GM19438 (cell line): ENCODE measurements at regions not wholly inside any gene's neighbourhood (a gene's known extent, or its start where the extent isn't known, plus 50 kb on each side); places are given as distances from the start of the nearest gene placed in this dataset.

Experiments
- ATAC-seq: cut with Tn5 transposase; IDR thresholded peaks from one replicate; pipeline ENCODE4 v1.9.1; 2021; ENCODE audit warnings: low read depth; ENCODE audit not compliant: unreplicated experiment

DNA sequence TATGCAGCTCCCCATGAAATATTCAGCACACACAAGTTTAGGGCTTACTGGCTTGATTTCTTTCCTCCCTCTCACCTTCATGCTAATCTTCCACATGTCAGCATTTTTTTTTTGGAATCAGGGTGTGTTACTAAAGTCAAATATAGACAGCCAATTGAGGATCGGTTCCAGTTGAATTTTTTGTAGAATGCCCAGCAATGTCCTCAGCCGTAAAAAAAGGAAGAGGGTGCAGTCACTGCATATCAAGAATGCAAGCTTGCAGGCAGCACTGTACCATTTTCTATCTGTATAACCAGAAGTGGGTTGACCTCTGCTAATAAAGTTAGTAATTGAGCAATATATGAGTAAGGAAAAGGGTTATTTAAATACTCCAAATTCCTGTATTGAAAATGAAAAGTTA is 51.4 kb upstream of the CHMP2B start:
- ATAC-seq = no peak

GRCh38 chr3:87173776-87174175 is 53.3 kb upstream of the CHMP2B start:
- no peak for ATAC-seq

DNA sequence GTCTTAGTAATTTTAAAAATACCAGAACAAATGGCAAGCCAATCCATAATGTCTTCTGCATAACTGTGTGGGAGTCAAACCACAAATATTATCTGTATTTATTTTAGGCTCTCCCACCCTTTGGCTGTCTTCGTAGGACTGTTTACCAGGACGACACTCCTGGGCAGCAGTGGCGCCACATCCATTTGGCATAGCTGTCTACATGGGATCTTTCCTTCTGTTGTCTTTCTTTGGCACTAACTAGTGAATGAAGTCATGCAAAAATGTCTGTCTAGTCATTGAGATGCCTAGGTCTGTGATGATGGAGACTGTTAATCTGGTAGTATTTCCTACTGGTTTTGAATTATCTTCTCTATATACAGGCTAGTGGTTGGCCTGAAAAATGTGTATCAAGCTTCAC is 54.0 kb upstream of the CHMP2B start:
- no peak for ATAC-seq

- peak; percentile 89 for ATAC-seq
Observed at GRCh38 chr3:87167628-87168456, 59.3 kb upstream of the CHMP2B start.

DNA sequence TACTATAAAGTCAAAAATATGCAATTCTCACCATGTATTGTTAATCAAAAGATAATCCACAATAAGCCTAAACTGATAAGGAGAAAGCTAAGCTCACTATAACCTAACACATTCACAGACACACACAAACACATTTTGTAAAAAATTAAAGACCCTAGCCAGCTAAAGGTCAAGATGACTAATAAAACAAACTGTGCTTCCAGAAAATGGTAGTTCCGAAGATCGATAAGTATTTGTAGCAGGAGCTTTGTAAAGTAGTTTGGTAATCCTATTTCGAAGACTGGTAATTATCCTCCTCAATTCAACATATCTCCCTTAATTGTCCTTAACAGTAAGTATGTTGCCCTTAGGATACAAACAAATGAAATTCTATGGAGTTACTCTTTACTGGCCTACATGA is 62.9 kb upstream of the CHMP2B start:
- ATAC-seq = no peak

DNA sequence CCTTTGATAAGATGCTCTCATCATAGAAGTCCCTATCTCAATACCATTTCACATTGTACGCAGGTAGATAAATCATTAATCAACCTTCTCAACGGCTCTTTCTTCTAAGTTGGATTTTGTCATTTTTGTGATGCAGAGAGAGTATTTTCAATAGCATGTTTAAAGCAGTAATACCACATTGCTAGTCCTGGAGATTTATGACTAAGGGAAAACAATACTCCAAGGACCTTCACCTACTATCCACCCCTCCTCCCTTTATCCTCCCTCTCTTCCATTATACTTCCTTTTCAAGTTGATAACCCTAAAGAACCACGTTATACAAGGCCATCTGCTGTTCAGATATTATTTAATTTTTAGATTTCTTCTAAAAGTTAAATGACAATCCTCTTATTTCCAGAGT is 65.3 kb upstream of the CHMP2B start:
- ATAC-seq = no peak

DNA sequence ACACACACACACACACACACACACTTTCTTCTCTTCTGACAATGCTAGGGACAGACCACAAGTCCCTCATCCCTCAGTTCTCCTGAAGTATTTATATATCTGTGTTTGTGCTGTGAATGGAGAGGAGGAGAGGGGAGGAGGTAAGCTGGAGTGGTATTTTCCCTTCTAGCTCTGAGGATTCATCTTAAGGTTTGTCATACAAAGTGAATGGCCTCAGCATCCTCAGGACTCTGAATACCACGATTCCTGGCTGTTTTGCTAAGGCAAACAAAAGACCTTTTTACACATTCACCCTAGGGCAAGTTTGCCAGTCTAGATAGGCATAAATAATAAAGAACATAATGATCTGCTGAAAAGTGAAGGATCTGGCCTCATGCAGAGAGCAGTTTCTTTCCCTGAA is 65.7 kb upstream of the CHMP2B start:
- ATAC-seq = no peak

DNA sequence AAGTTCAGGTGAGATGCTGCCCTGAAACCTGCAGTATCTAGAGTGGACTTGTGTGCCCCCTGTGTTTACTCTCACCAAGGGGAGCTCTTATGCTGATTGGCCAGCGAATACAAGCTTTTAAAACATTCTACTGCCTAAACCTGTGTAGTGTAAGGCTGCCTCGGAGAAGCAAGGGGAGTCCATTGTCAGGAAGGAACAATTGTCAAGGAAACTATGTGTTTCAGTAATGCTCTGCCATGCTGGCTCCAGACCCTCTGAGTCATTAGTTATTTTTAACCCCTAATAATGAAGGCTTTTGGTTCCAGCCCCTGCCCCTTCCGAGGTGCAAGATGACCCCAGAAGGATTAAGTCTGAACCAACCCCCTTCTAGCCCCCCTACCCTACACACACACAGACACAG is 66.1 kb upstream of the CHMP2B start:
- ATAC-seq = no peak

GRCh38 chr3:87158823-87159222 is 68.3 kb upstream of the CHMP2B start:
- no peak for ATAC-seq

DNA sequence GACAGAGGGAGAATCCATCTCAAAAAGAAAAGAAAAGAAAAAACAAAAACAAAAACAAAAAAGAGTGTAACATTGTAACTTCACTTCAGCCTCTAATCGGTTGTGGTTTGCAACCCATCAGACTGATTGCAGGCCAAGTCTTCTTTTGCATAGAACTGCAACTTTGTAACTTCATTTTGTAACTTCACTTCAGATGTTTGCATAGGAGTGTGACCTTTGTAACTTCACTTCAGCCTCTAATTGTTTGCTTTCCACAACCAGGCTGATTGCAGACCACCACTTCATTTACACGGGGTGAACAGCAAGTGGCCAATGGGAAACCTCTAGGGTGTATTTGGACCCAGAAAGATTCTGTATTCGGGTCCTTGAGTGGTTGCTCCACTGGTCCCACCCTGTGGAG is 79.1 kb upstream of the CHMP2B start:
- ATAC-seq = no peak

DNA sequence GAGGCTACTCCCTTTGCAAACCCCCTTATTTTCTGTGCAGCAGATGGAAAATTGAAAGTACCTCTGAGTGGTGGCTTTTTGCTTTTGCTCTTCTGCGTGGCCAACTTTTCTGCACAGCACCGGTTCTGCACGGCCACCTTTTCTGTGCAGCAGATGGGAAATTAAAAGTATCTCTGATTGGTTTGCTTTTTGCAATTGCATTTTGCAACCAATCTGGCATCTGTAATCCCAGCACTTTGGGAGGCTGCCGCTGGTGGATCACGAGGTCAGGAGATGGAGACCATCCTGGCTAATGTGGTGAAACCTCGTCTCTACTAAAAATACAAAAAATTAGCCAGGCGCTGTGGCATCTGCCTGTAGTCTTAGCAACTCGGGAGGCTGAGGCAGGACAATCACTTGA is 79.5 kb upstream of the CHMP2B start:
- no peak for ATAC-seq

DNA sequence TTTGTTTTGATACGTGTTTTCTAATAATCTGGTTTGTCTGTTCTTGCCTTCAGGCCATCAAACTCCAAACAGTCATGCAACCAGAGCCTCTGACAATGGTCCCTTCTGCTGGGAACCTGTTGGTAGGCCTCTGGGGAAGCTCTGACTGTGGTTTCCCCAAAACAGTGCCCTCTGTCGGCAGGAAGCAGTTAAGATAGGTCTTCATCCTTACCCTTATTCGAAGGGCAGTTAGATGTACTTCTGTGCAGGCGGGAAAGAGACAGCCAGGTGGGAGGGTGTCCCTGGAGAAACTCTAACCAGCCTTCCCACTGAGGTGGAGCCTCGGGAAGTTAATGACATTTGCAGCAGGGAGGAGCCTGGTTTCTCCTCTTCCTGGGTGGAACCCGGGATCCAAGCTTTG is 81.6 kb upstream of the CHMP2B start:
- peak; percentile 70 for ATAC-seq

DNA sequence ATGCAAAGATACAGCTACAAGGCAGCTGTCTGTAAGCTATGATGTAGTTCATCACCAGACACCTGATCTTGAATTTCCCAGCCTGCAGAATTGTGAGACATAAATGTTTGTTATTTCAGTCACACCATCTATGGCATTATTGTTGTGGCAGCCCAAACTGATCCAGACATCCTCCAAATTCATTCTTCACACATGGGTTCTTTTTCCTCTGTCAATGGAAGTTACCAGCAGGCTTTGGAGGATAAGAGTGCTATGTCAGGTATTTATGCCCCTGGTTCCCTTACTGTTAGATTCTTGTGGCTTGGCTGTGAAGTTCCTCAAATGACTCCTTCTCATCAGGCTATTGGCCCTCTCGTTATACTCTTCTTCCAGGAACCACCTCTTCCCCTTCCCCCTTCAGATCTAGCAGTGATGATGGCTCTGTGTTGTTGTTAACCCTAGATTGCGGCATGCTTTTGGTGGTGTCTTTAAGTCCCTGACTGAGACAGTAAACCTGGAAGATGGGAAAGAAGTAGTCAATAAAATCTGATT is 91.0 kb upstream of the CHMP2B start:
- ATAC-seq = no peak

- ATAC-seq = no peak
Observed at GRCh38 chr3:87135412-87135811, 91.7 kb upstream of the CHMP2B start.

- no peak for ATAC-seq
Observed at GRCh38 chr3:87132801-87133200, 94.3 kb upstream of the CHMP2B start.

GRCh38 chr3:87128006-87128405 is 99.1 kb upstream of the CHMP2B start:
- ATAC-seq = no peak

DNA sequence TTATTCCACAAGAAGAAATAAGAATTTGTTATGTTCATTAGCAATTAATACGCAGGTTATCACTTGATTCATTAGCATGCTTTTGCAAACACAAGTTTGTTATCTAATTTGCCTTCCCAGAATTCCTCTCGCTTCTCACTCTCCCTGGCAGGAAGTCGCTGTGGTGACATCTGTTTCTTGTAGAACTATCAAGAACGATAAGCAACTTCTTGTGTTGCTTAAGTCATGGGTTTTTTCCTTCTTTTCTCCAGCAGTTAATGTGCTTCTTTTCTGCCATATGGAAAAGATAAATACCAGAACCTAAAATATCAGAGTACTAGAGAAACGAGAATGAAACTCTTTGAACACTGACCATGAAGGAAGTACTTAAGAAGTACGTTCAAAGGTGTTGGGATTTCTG is 99.8 kb upstream of the CHMP2B start:
- no peak for ATAC-seq

- ATAC-seq = no peak
Observed at GRCh38 chr3:87126321-87126720, 100.8 kb upstream of the CHMP2B start.

DNA sequence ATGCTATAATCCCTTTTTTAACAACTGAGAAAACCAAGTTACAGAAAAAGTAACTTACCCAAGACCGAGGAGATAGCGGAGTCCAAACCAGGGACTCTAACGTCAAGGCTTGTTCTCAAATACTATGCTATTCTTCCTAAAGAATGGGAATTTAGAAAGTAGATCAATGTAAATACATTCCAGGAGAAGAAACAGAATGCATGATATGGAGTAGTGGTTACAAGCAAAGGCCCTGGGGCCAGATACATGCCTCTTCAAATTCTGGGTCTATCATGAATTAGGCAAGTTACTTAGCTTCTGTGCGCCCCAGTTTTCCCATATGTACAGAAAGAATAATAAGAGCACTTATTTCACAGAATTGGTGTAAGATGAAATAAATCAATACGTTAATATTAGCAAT is 102.0 kb upstream of the CHMP2B start:
- ATAC-seq = no peak

DNA sequence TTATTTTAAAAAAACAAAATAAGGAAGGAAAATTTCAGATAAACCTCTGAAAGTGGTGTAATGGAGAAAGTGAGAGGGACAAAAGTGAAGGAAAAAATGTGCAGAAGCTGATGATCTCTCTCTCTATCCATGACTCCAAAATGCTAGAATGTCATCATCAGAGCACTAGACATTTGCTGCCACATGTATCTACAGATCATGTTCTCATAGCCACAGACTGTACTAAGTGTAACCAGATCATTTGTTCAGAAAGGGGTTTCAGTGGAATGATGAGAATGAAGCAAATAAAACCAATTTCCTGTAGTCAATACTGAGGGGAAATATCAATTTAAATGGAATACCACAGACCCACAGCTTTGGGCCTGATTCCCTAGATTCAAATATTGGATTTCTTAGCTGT is 104.3 kb upstream of the CHMP2B start:
- ATAC-seq = no peak

GRCh38 chr3:87121856-87122255 is 105.3 kb upstream of the CHMP2B start:
- ATAC-seq = no peak

DNA sequence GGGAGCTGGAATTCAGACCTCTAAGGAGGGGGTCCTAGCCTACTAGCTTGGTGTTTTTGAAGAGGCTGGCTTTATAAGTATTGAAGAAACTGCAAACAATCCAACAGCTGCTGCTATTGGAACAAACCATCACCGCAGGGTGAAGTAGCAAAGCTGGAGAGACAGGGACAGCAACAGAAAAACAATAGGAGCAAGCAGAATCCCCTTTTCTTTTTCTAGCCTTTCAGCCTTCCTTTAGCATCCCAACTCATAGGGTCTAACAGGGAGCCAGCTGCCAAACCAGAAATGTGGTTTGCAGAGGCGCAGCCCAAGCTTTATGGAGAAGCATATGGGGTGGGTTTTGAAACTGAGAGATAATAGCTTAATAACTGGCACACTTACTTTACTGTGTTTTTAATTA is 106.2 kb upstream of the CHMP2B start:
- no peak for ATAC-seq

- no peak for ATAC-seq
Observed at GRCh38 chr3:87120236-87120635, 106.9 kb upstream of the CHMP2B start.
